Fibroblast of mammary gland (primary cell): ENCODE measurements at regions not wholly inside any gene's neighbourhood (a gene's known extent, or its start where the extent isn't known, plus 50 kb on each side); places are given as distances from the start of the nearest gene placed in this dataset.
"Not testable (repeated sequence)": the region's sequence is repeated elsewhere in the genome, so short reads cannot be mapped to it uniquely, and the experiment has no call there.

Experiments used
- DNase-seq: peaks from one replicate; pipeline ENCODE4 v3.0.0-alpha.2; 2010; ENCODE audit warnings: low read depth
- H3K4me3 ChIP-seq: 2 replicates; pipeline ENCODE4 v1.5.1; 2011; ENCODE audit warnings: low read depth, mild to moderate bottlenecking, low read length, moderate library complexity; ENCODE audit not compliant: control insufficient read depth
- TF ChIP-seq, protein P1 (sequence below): conservative IDR thresholded peaks from 2 replicates; pipeline ENCODE4 v1.5.1; 2011; ENCODE audit warnings: low read depth, low read length, inconsistent platforms; ENCODE audit not compliant: control insufficient read depth, insufficient read depth

DNA sequence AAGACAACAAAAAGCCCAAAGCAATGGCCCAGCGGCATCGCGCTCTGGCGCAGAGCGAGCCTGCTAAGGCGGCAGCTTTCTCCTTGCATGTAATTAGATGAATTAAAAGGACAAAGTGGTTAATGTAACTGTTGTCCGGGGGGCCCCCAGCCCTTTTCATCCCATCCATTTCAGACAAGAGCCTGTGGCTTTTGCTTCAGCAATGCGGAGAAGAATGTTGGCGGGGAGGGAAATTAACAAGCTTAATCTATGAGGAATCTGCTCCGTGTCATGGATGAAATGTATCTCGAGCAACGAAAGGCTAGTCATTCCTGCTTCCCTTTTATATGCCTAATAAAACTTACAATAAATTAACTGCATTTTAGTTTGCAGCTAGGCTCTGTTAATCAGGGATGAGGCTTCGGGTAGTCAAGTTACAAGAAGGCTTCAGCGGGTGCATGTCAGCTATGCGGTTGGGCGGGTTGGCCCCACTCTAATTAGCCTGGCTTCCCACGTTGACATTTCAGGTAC lies 203.3 kb downstream of the BUB3 start:
- TF ChIP-seq, protein P1, sequence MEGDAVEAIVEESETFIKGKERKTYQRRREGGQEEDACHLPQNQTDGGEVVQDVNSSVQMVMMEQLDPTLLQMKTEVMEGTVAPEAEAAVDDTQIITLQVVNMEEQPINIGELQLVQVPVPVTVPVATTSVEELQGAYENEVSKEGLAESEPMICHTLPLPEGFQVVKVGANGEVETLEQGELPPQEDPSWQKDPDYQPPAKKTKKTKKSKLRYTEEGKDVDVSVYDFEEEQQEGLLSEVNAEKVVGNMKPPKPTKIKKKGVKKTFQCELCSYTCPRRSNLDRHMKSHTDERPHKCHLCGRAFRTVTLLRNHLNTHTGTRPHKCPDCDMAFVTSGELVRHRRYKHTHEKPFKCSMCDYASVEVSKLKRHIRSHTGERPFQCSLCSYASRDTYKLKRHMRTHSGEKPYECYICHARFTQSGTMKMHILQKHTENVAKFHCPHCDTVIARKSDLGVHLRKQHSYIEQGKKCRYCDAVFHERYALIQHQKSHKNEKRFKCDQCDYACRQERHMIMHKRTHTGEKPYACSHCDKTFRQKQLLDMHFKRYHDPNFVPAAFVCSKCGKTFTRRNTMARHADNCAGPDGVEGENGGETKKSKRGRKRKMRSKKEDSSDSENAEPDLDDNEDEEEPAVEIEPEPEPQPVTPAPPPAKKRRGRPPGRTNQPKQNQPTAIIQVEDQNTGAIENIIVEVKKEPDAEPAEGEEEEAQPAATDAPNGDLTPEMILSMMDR: no peak
- DNase-seq: no peak
- H3K4me3 ChIP-seq: no peak overlapping the region

DNA sequence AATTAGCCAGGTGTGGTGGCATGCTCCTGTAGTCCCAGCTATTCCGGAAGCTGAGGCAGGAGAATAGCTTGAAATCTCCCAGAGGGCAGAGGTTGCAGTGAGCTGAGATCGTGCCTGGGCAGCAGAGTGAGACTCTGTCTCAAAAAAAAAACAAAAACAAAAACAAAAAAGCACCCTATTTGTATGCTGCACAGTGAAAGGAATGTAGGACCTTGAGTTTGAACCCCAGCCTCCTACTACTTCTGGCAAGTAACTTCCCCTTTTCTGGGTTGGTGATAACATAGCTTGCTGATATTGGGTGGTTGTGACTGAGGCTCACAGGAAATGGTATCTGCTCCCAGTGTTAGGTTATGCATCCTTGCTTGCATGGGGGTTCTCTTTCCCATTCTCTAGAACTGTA lies 205.3 kb downstream of the BUB3 start:
- TF ChIP-seq, protein P1: no peak
- no peak overlapping the region for H3K4me3 ChIP-seq
- DNase-seq: no peak

GRCh38 chr10:123361832-123362231 lies 207.6 kb downstream of the BUB3 start:
- H3K4me3 ChIP-seq: no peak overlapping the region
- DNase-seq: no peak
- TF ChIP-seq, protein P1: no peak

- no peak overlapping the region for H3K4me3 ChIP-seq
- TF ChIP-seq, protein P1: no peak
- DNase-seq: no peak
Measured at GRCh38 chr10:123367195-123367594, 213.0 kb downstream of the BUB3 start.

- not testable (repeated sequence) for DNase-seq, H3K4me3 ChIP-seq
Measured at GRCh38 chr10:123371626-123372025, 217.4 kb downstream of the BUB3 start.

- TF ChIP-seq, protein P1: no peak
- no peak for DNase-seq
- H3K4me3 ChIP-seq: no peak overlapping the region
Measured at GRCh38 chr10:123373591-123373990, 219.4 kb downstream of the BUB3 start.

DNA sequence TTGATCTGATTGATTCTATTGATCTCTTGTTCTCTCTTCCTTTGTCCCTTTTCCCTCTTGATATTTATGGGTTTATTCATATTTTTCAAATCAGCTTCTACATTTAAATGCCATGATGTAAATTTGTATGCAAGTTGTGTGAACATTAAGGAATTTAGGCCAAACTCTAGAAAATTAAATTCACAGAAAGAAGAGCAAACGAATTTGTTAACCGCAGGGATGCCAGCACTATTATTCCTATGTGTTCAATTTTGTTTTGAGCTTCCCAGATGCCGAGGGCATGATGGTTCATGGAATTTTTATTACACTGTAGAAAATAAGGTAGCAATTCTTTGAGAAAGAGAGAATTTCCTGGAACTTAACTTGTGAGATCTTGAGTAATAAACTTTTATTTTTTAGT lies 220.9 kb downstream of the BUB3 start:
- no peak overlapping the region for H3K4me3 ChIP-seq
- DNase-seq: no peak
- TF ChIP-seq, protein P1: no peak
